ENCODE measurements at regions not wholly inside any gene's neighbourhood (a gene's known extent, or its start where the extent isn't known, plus 50 kb on each side); places are given as distances from the start of the nearest gene placed in this dataset.

DNA sequence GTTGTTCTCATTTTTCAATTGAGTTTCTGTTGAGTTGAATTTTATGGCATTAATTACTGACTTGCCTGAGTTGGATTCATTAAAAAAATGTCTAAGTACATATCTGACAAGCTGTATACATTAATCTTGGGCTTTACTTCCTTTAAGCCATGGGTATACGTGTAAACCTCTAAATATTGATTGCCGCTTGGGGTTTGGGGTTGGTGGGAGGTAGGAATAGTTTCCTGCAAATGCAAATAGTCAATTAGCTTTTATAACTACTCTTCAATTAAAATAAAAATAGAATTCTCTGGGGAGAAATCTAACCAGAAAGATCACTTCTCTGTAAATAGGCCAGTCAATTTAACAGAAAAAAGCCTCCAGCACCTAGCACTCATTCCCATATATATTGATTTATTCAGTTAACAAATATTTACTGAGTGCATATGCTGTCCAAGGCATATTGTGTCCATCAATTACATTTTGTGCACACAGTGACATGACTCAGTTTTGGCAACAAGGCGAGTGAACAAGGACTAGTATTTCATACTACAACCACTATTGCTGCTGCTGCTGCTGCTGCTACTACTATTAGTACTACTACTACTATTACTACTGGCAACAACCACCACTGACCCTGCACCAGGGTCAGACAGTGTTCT lies 306.8 kb downstream of the RFC3 start:
- WGBS, 2 experiments = 86 to 95% methylated on average over 1 to 3 of the region's 3 CpGs
- no peaks in the 10 kb centered on the region for H3K4me1 ChIP-seq (ENCODE audit: control insufficient read depth, insufficient read depth, low read length)
- H3K36me3 ChIP-seq (ENCODE audit: control insufficient read depth, insufficient read depth, low read length) = no peaks in the 10 kb centered on the region
- no peak overlapping the region for H3K27ac ChIP-seq (ENCODE audit: insufficient read depth, low read depth, low read length, poor library complexity, severe bottlenecking)
- H3K9me3 ChIP-seq (ENCODE audit: control insufficient read depth, low read length) = no peaks in the 10 kb centered on the region
- H3K4me3 ChIP-seq (ENCODE audit: insufficient read depth, low read depth, low read length) = no peak overlapping the region
- no peaks in the 10 kb centered on the region for H3K27me3 ChIP-seq (ENCODE audit: control insufficient read depth, insufficient read depth, low read length, poor library complexity, severe bottlenecking)

DNA sequence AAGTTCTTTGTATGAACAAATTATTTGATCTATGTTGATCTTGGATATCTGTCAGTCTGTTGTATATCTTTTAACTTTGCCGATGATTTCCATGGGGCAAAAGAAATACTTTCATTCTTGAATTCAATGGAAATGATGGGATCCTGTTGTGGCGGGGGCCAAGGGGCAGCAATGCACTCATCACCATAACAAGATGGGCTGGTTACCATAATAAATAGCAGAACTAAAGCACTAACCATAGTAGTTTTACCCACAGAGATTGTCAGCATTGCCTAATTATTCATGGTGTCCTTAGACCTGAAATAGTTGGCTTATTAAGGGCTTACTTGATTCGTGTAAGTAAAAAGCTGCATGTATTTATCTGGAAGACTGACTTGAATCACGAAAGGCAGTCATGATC lies 309.6 kb downstream of the RFC3 start:
- WGBS, 2 experiments = 84 to 88% methylated on average over 4 of the region's 4 CpGs
- no peaks in the 10 kb centered on the region for H3K27me3 ChIP-seq (ENCODE audit: control insufficient read depth, insufficient read depth, low read length, poor library complexity, severe bottlenecking)
- H3K4me3 ChIP-seq (ENCODE audit: insufficient read depth, low read depth, low read length) = no peak overlapping the region
- H3K9me3 ChIP-seq (ENCODE audit: control insufficient read depth, low read length) = no peaks in the 10 kb centered on the region
- no peak overlapping the region for H3K27ac ChIP-seq (ENCODE audit: insufficient read depth, low read depth, low read length, poor library complexity, severe bottlenecking)
- no peaks in the 10 kb centered on the region for H3K4me1 ChIP-seq (ENCODE audit: control insufficient read depth, insufficient read depth, low read length)
- no peaks in the 10 kb centered on the region for H3K36me3 ChIP-seq (ENCODE audit: control insufficient read depth, insufficient read depth, low read length)

DNA sequence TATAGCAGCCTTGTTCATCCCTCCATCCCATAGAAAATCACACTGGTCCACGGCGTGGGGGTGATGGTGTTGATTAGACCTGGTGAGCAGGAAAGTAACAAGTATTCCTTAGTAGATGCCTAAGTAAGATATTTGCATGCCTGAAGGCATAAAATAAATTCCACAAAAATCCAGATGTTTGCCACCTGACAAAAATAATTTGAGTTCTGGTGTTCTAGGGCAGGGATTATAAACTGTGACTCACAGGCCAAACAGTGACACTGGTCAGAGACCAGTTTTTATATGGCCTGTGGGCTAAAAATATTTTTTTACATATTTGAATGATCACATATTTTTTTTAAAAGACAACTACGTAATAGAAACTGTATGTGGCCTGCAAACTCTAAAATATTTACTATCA lies 310.7 kb downstream of the RFC3 start:
- no peak overlapping the region for H3K27ac ChIP-seq (ENCODE audit: insufficient read depth, low read depth, low read length, poor library complexity, severe bottlenecking)
- no peaks in the 10 kb centered on the region for H3K27me3 ChIP-seq (ENCODE audit: control insufficient read depth, insufficient read depth, low read length, poor library complexity, severe bottlenecking)
- no peaks in the 10 kb centered on the region for H3K9me3 ChIP-seq (ENCODE audit: control insufficient read depth, low read length)
- H3K4me1 ChIP-seq (ENCODE audit: control insufficient read depth, insufficient read depth, low read length) = no peaks in the 10 kb centered on the region
- H3K4me3 ChIP-seq (ENCODE audit: insufficient read depth, low read depth, low read length) = no peak overlapping the region
- WGBS, 2 experiments = no CpG with 5 or more reads among the region's 3 CpGs
- no peaks in the 10 kb centered on the region for H3K36me3 ChIP-seq (ENCODE audit: control insufficient read depth, insufficient read depth, low read length)

DNA sequence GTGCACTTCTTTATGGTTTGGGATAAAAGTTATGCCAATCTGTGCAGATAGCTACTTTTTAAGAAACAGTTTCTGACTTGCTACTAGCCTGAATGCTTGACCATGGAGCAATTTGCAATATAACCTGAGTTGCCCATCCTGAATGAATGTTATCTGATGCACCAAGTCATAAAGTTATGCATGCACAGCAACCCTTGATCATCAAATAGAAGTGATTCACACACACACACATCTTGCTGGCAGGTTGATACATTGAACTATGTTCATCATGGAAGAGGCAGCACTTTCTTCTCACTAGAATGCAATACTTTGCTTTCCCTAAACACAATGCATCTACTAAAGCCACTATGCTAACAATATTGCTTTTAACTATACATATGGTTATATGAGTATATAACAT lies 311.5 kb downstream of the RFC3 start:
- H3K9me3 ChIP-seq (ENCODE audit: control insufficient read depth, low read length) = no peaks in the 10 kb centered on the region
- no peaks in the 10 kb centered on the region for H3K27me3 ChIP-seq (ENCODE audit: control insufficient read depth, insufficient read depth, low read length, poor library complexity, severe bottlenecking)
- H3K4me1 ChIP-seq (ENCODE audit: control insufficient read depth, insufficient read depth, low read length) = no peaks in the 10 kb centered on the region
- H3K36me3 ChIP-seq (ENCODE audit: control insufficient read depth, insufficient read depth, low read length) = no peaks in the 10 kb centered on the region
- no peak overlapping the region for H3K27ac ChIP-seq (ENCODE audit: insufficient read depth, low read depth, low read length, poor library complexity, severe bottlenecking)
- H3K4me3 ChIP-seq (ENCODE audit: insufficient read depth, low read depth, low read length) = no peak overlapping the region

DNA sequence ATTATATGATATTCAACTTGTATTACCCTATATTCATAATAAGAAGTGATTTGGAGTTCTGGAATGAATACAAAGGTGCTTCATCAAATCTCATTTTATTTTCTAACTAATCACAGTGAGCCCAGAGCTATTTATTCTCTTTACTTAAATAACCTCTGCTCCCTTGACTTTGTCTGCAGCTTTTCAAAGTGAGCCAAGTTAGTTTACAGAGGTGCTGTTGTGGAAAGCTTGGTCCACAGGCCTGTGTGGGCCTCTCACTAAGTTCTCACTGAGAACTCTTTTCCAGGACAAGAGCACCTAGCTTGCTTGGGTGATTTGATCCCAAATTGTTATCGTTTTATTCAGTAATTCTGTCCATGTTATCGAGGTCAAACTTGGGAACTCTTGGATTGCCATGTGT lies 319.3 kb downstream of the RFC3 start:
- Histone ChIP-seq H3K27ac (ENCODE audit: insufficient read depth, low read depth, low read length, poor library complexity, severe bottlenecking) (no peak overlapping the region), H3K4me3 (ENCODE audit: insufficient read depth, low read depth, low read length) (no peak overlapping the region), H3K9me3 (ENCODE audit: control insufficient read depth, low read length) (no peaks in the 10 kb centered on the region), H3K36me3 (ENCODE audit: control insufficient read depth, insufficient read depth, low read length) (no peaks in the 10 kb centered on the region), H3K4me1 (ENCODE audit: control insufficient read depth, insufficient read depth, low read length) (no peaks in the 10 kb centered on the region), H3K27me3 (ENCODE audit: control insufficient read depth, insufficient read depth, low read length, poor library complexity, severe bottlenecking) (no peaks in the 10 kb centered on the region)
- WGBS, 2 experiments = 94 to 100% methylated on average over 2 of the region's 2 CpGs

DNA sequence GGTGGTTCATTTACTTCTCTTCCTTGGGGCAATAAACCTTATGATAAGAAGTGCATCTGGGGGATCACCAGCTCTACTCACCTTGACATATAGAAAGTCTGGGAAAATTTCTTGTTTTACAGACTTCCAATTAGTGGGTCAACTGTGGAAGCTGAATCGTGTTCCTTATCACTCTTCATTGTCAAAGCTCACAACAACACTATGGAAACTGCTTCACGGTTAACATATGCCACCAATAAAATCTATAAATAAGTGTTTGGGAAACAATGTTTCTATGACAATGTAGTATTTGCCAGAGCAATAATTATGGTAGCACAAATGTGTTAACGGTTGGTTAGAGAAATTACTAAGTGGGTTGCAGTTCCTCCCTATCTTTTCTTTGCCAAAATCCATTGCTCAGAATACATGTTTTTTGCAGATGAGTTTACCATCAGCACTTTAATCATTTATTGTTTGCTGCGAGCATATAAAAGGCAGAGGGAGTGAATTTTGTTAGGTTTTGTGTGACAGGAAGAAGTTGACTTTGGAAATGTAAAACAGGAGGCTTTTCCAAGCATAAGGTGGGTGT lies 321.8 kb downstream of the RFC3 start:
- no peaks in the 10 kb centered on the region for H3K9me3 ChIP-seq (ENCODE audit: control insufficient read depth, low read length)
- no peaks in the 10 kb centered on the region for H3K27me3 ChIP-seq (ENCODE audit: control insufficient read depth, insufficient read depth, low read length, poor library complexity, severe bottlenecking)
- H3K4me3 ChIP-seq (ENCODE audit: insufficient read depth, low read depth, low read length) = no peak overlapping the region
- no peaks in the 10 kb centered on the region for H3K4me1 ChIP-seq (ENCODE audit: control insufficient read depth, insufficient read depth, low read length)
- H3K27ac ChIP-seq (ENCODE audit: insufficient read depth, low read depth, low read length, poor library complexity, severe bottlenecking) = no peak overlapping the region
- no peaks in the 10 kb centered on the region for H3K36me3 ChIP-seq (ENCODE audit: control insufficient read depth, insufficient read depth, low read length)
- 84 to 90% methylated on average over 4 of the region's 4 CpGs for WGBS, 2 experiments

DNA sequence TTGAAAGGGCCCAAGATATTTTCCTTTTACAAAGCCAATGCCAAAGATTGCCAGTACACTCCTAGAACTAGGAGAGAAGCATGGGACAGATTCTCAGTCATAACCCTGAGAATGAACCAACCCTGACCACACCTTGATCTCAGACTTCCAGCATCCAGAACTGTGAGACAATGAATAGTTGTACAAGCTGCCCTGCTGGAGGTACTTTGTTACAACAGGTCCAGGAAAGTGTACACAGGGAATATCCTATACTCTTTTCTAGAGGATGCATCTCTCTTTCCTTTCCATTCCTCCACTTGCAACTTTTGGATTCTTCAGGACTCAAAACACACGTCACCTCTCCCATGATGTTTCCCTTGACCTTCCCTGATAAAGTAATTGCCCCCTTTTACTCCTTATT lies 325.7 kb downstream of the RFC3 start:
- Histone ChIP-seq H3K36me3 (ENCODE audit: control insufficient read depth, insufficient read depth, low read length) (no peaks in the 10 kb centered on the region), H3K27me3 (ENCODE audit: control insufficient read depth, insufficient read depth, low read length, poor library complexity, severe bottlenecking) (no peaks in the 10 kb centered on the region), H3K9me3 (ENCODE audit: control insufficient read depth, low read length) (no peaks in the 10 kb centered on the region), H3K4me1 (ENCODE audit: control insufficient read depth, insufficient read depth, low read length) (no peaks in the 10 kb centered on the region), H3K27ac (ENCODE audit: insufficient read depth, low read depth, low read length, poor library complexity, severe bottlenecking) (no peak overlapping the region), H3K4me3 (ENCODE audit: insufficient read depth, low read depth, low read length) (no peak overlapping the region)
- WGBS, 2 experiments = 95 to 98% methylated on average over 1 of the region's 1 CpG

DNA sequence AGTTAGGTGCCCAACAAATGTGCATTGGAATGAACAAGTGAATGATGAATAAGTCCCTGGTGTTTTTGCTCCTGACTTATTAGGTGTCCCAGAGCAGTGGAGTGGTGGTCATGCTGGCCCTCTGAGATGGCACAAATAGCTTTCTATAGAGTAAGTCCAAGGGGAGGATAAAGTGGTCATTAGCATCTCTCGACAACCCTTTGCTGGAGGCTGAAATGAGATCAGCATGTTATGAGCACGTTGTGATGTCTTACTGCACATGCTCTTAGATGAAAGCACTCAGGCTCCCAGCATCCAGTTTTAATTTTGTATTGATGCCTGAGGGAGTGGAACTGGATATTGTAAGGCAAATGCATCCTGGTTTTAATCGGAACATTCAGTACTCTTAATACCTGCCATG lies 326.2 kb downstream of the RFC3 start:
- Histone ChIP-seq H3K36me3 (ENCODE audit: control insufficient read depth, insufficient read depth, low read length) (no peaks in the 10 kb centered on the region), H3K27ac (ENCODE audit: insufficient read depth, low read depth, low read length, poor library complexity, severe bottlenecking) (no peak overlapping the region), H3K4me1 (ENCODE audit: control insufficient read depth, insufficient read depth, low read length) (no peaks in the 10 kb centered on the region), H3K27me3 (ENCODE audit: control insufficient read depth, insufficient read depth, low read length, poor library complexity, severe bottlenecking) (no peaks in the 10 kb centered on the region), H3K4me3 (ENCODE audit: insufficient read depth, low read depth, low read length) (no peak overlapping the region), H3K9me3 (ENCODE audit: control insufficient read depth, low read length) (no peaks in the 10 kb centered on the region)
- whole genome bisulfite sequencing, 2 experiments = 92 to 94% methylated on average over 3 of the region's 3 CpGs

DNA sequence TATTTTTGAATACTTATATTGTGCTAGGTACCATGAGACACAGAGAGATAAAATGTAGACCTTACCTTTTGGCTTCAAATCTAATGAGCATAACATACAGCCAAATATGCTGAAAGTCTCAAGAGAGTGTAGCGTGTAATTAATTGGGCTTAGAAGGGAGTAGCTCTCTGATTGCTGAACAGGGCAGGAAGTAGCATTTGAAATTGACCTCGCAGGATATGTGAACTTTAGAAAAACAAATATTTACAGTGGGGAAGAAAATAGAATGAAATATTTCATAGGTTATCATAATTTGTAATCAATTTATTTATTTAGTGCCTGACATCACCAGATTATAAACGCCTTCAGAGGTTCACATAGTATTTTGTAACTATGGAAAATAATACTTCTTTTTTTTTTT lies 327.1 kb downstream of the RFC3 start:
- Histone ChIP-seq H3K36me3 (ENCODE audit: control insufficient read depth, insufficient read depth, low read length) (no peaks in the 10 kb centered on the region), H3K9me3 (ENCODE audit: control insufficient read depth, low read length) (no peaks in the 10 kb centered on the region), H3K4me3 (ENCODE audit: insufficient read depth, low read depth, low read length) (no peak overlapping the region), H3K27ac (ENCODE audit: insufficient read depth, low read depth, low read length, poor library complexity, severe bottlenecking) (no peak overlapping the region), H3K27me3 (ENCODE audit: control insufficient read depth, insufficient read depth, low read length, poor library complexity, severe bottlenecking) (no peaks in the 10 kb centered on the region), H3K4me1 (ENCODE audit: control insufficient read depth, insufficient read depth, low read length) (no peaks in the 10 kb centered on the region)
- WGBS, 2 experiments = 89 to 94% methylated on average over 2 to 3 of the region's 3 CpGs

DNA sequence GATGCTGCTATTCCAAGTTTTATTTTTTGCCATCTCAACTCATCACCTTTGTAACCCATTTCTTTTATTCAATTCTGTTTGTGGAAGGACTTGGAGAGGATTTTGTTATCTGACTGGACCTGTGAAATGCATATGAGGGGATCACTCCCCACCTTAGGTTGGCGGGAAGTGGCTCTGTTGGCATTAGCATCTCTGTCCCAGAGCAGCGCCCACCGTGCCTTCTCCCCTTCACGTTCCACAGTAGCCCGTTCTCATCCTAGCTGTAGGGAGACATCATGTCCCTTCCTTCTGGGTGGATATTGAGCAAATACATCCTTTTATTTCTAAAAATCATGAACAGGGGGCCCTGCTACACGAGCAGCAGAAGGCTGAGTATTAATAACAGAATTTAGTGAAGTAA lies 330.4 kb downstream of the RFC3 start:
- no peaks in the 10 kb centered on the region for H3K36me3 ChIP-seq (ENCODE audit: control insufficient read depth, insufficient read depth, low read length)
- no peaks in the 10 kb centered on the region for H3K27me3 ChIP-seq (ENCODE audit: control insufficient read depth, insufficient read depth, low read length, poor library complexity, severe bottlenecking)
- H3K4me3 ChIP-seq (ENCODE audit: insufficient read depth, low read depth, low read length) = no peak overlapping the region
- 84 to 87% methylated on average over 5 to 6 of the region's 6 CpGs for WGBS, 2 experiments
- H3K4me1 ChIP-seq (ENCODE audit: control insufficient read depth, insufficient read depth, low read length) = no peaks in the 10 kb centered on the region
- H3K9me3 ChIP-seq (ENCODE audit: control insufficient read depth, low read length) = no peaks in the 10 kb centered on the region
- no peak overlapping the region for H3K27ac ChIP-seq (ENCODE audit: insufficient read depth, low read depth, low read length, poor library complexity, severe bottlenecking)

DNA sequence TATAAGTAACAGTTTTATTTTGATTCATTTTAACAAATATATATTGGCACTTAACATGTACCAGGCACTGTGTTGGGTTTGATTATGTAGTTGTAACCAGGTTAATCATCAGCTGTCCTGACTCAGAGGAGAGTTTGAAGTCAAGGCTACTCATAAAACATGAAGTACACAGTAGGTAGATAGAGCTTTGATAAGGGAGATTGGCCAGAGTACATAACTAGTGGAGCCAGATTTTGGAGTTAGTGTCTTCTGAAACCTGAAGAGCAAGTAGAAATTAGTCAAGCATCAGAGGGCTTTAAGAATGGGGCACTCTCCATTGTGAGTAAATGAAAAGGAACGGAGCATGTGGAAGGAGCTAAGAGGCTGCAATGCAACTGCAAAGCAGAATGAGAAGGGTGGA lies 333.9 kb downstream of the RFC3 start:
- 70 to 100% methylated on average over 1 of the region's 1 CpG for WGBS, 2 experiments
- H3K4me1 ChIP-seq (ENCODE audit: control insufficient read depth, insufficient read depth, low read length) = peaks cover 4% of the 10 kb centered on the region
- no peaks in the 10 kb centered on the region for H3K27me3 ChIP-seq (ENCODE audit: control insufficient read depth, insufficient read depth, low read length, poor library complexity, severe bottlenecking)
- no peaks in the 10 kb centered on the region for H3K9me3 ChIP-seq (ENCODE audit: control insufficient read depth, low read length)
- H3K27ac ChIP-seq (ENCODE audit: insufficient read depth, low read depth, low read length, poor library complexity, severe bottlenecking) = no peak overlapping the region
- no peak overlapping the region for H3K4me3 ChIP-seq (ENCODE audit: insufficient read depth, low read depth, low read length)
- H3K36me3 ChIP-seq (ENCODE audit: control insufficient read depth, insufficient read depth, low read length) = no peaks in the 10 kb centered on the region

Data from ectodermal cell (in vitro differentiated cells).